GM21529 (cell line): ENCODE measurements at regions not wholly inside any gene's neighbourhood (a gene's known extent, or its start where the extent isn't known, plus 50 kb on each side); places are given as distances from the start of the nearest gene placed in this dataset.

ENCODE experiments used
- ATAC-seq: cut with Tn5 transposase; IDR thresholded peaks from one replicate; pipeline ENCODE4 v1.9.1; 2021; ENCODE audit not compliant: unreplicated experiment

DNA sequence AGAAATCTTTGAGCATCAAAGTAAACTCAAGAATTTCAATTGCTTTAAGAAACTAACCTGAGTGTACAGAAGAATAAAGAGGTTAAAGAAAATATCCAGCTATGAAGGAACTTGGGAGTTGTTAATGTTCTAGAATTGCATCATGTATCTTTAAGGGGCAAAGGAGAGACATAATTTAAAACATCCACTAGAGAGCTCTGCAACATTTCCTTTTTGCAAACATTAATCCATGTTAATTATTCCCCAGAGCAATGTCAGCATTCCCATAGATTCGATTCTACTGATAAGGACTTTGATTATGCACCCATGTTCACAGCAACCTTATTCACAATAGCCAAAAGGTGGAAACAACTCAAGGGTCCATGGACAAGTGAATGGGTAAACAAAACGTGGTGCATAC is 80.2 kb upstream of the SORBS2 start:
- no peak for ATAC-seq

DNA sequence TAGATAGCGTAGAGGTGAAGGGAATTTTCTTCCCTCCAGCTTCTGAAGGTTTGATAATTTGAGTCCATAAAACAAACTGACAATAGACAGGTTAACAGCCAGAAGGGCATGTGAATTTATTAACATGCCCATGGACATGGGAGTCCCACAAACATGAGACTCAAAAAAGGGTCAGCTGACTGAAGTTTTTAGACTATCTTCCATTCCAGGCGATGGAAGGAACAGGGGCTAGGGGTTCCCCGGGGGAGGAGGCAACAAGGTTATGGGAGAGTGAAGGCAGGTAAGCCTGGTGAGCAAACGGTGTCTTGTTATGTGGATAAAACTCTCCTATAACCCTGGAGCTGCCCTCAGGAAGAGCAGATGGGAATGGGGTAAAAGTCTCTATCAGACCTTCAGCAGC is 81.5 kb upstream of the SORBS2 start:
- no peak for ATAC-seq

DNA sequence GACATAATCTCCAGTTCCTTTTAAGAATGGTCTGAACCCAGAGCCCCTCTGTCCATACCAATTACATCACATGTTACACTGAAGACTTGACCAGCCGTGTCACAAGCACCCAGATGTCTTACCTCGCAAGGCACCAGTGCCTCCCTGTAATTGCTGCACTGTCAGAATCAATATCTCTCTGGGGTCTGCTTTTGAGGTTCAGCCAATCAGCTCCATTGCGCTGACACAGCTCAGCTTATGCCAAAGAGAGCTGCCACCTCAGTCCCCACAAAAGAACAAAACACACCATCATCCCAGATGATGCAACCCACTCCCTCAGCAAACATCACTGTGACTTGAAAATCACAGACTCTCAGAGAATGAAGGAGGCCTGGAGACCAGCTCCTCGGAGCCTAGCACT is 82.5 kb upstream of the SORBS2 start:
- no peak for ATAC-seq

GRCh38 chr4:185895351-185895750 is 83.4 kb upstream of the SORBS2 start:
- ATAC-seq, result no peak

GRCh38 chr4:185895866-185896265 is 83.9 kb upstream of the SORBS2 start:
- no peak for ATAC-seq

- peak; percentile 76 for ATAC-seq
These were observed 85.0 kb upstream of the SORBS2 start for GRCh38 chr4:185896817-185897488.

DNA sequence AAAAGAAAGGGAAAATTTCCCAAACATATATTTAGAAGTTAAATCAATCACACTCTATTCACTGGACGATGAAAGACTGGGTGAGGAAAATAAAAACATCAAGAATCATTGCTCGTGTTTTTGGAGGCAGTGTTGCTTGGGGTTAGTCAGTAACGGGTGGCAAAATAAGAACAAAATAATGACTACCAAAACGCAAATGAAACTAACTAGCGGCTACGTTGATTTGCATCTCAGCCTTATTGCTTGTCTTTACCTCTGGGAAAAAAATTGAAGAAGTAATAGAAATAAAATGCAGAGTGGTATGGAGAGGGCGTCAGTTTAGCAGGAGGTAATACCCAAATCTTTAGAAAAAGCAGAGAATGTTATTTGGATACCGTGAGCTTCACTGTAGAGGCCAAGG is 86.4 kb upstream of the SORBS2 start:
- no peak for ATAC-seq

DNA sequence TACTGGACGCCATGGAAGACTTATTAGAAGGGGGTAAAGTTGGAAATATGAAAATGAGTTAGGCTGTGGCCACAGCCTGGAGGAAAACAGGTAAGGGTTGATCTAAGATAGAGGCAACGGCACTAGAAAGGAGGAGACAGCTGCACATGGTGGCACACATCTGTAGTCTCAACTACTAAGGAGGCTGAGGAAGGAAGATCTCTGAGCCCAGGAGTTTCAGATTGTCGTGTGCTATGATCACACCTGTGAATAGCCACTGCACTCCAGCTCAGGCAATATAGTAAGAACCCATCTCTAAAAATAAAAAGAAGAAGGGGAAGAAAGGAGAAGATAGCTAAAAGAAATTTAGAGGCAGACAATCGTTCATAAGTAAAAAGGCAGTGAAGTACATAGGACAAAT is 87.8 kb upstream of the SORBS2 start:
- no peak for ATAC-seq

- no peak for ATAC-seq
These were observed 90.7 kb upstream of the SORBS2 start for GRCh38 chr4:185902654-185903053.

DNA sequence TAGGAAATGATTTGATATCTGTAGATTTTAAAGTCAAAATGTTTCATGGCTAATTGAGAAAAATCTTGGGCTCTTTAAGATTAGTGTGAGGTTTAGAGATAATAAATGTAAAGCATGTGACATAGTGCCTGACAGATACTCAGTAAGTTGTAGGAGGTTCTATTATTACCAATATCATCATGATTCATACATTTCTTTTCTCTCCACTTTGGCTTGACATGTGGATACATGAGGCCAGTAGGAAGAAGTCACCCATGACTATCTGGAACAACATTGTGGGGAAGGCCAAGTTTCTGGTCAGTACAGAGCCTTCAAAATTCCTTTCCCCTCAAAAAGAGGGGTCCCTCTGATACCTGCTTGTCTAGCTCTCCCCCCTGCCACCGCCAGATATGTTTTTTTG is 91.2 kb upstream of the SORBS2 start:
- no peak for ATAC-seq

DNA sequence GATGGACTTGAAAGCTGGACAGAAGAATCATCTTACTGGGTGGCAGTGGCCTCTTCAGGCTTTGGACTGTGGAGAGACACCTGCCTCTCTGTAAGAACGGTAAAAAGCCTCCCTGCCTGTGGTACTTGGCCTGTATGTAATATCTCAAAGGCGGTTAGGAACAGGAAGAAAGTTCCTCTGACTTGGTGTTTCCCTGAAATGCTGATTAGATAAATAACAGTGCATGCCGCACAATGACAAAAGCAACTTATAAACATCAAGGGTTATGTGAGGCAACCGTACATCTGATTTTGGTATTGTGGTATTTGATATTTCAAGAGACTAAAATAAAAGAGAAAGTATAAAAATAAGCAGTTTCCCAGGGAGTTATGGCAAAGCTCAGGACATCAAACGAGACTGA is 92.4 kb upstream of the SORBS2 start:
- ATAC-seq, result no peak

GRCh38 chr4:185909972-185910371 is 98.0 kb upstream of the SORBS2 start:
- no peak for ATAC-seq

GRCh38 chr4:185911556-185912064 is 99.6 kb upstream of the SORBS2 start:
- no peak for ATAC-seq

- ATAC-seq, result no peak
These were observed 100.8 kb upstream of the SORBS2 start for GRCh38 chr4:185912779-185913178.

- ATAC-seq, result no peak
These were observed 102.7 kb upstream of the SORBS2 start for GRCh38 chr4:185914583-185915199.

DNA sequence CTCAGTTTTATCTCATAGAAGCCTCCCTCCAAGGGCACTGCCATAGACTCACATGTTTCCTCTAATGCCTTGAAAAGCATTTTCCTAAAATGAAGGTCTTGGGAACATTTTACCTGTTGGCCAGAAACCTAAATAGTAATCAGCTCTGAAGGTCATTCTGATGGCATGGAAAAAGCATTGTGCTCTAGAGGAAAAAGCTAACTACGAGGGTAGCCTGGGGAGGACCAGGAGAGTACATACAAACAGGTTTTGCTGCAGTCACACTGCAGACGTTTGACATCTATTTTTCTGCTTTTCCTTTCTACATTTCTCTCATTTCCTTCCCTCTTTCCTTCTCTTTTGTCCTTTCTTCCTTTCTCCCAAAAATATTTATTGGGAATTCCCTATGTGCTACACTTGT is 103.3 kb upstream of the SORBS2 start:
- no peak for ATAC-seq

DNA sequence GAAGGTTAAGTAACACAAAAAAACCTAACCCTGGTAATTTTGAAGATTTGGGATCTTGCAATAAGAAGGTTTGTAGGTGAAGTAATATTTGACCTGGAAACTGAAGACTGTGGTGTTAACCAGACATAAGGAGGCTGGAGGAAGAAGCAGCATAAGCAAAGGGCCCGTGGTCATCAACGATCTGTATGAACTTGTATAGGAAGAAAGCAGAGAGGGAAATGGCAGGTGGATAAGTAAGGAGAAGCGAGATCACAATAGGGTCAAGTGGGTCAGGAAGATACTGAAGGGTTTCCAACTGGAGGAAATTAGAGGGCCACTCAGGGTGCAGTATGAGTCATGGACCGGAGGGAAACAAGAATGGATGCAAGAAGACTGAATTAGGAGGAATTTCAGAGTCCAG is 103.8 kb upstream of the SORBS2 start:
- ATAC-seq, result no peak

- no peak for ATAC-seq
These were observed 104.2 kb upstream of the SORBS2 start for GRCh38 chr4:185916231-185916630.

DNA sequence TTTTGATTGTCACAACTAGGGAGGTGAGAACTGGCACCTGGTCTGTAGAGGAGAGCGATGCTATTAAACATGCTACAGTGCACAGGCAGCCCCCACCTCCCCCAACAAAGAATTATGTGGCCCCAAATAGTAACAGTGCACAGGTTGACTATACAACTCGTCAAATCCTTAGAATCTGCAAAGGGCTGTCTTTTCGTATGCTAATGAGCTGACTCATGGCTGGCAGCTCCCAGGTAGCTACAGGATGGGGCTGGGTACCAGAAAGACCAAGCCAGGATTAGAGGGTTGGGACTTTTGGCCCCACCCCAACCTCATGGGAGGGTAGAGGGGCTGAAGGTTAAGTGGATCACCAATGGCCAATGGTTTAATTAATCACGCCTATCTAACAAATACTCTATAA is 104.7 kb upstream of the SORBS2 start:
- ATAC-seq, result no peak

DNA sequence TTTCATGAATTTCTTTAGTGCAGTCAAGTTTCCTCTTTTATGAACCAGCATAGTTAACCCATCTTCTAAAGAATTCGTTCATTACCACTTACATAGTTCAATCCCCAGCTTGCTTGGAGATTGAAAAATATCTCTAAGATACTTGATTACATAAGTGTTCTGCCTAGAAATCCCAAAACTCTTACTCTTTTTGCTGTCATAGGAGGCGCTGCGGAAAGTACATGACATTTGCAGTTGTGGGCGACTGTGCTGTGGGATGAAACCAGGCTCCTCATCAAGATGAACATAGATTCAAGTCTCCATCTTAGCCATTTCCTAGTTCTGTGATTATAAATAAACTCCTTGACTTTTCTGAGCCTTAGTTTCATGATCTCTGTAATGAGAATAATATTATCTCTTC is 107.1 kb upstream of the SORBS2 start:
- no peak for ATAC-seq

GRCh38 chr4:185920171-185920570 is 108.2 kb upstream of the SORBS2 start:
- no peak for ATAC-seq

DNA sequence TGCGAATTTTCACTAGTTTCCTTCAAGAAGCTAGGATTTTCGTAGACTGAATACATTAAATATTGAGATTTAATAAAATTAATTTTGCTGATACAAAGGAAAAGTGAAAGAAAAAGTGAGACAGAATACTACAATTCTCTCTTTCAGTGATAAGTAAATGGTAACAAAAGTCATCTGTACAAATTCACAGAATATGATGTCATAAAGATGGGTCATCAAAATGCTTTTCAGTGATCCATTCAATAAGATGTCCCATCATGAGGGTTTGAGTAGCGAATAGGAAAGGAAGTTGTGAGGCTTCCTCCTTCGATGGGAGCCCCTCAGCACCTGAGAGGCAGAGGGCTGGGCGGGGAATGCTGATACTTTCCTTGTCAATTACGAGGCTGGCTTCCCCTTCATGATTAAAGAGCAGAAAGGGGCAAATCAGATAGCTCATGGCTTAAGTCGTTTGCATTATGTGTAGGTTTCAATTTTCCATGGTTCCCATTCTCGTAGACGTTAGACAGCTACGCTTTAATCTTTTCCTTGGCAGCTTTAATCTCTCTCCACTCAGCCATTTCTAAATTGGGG is 108.8 kb upstream of the SORBS2 start:
- no peak for ATAC-seq
